Gastrocnemius medialis (tissue), 4 donors: ENCODE measurements at regions not wholly inside any gene's neighbourhood (a gene's known extent, or its start where the extent isn't known, plus 50 kb on each side); places are given as distances from the start of the nearest gene placed in this dataset.

Source experiments
- POLR2A ChIP-seq, 2 donors: fragments of 450-650 bp; IDR thresholded peaks; one replicate each; pipeline ENCODE4 v1.6.1; 2017; ENCODE audit warnings: antibody characterized with exemption in 2 of 2, mild to moderate bottlenecking in 2 of 2, moderate library complexity in 2 of 2
- TF ChIP-seq, protein P1 (sequence below), 5 experiments: fragments of 450-650 bp in 3 of 5; fragments of 200-600 bp in 2 of 5; sonication (generic) in 2 of 5; IDR thresholded peaks in 4 of 5; conservative IDR thresholded peaks in 1 of 5; 1 replicate in 4 of 5; 2 replicates in 1 of 5; pipeline ENCODE4 v1.5.1; 2016 to 2019; ENCODE audit warnings: antibody characterized with exemption in 5 of 5, mild to moderate bottlenecking in 3 of 5, moderate library complexity in 3 of 5

DNA sequence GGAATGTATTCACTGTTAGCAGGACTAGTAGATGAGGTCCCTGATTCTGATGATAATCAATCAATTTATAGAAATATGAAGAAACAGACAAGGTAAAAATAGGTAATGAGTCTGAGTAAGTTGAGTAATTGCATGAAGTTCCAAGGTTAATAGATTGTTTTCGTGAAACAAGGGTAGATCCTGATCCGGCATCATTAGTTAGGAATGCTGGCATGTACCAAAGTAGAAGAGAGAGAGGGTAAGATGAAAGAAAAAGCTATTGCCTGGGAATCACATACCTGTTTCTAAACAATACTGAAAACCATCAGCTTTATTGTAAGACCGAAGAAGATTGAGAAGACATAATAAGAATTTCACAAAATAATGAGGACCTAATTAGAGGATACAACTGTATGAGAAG lies 118.1 kb upstream of the ARPP21 start:
- TF ChIP-seq, protein P1, sequence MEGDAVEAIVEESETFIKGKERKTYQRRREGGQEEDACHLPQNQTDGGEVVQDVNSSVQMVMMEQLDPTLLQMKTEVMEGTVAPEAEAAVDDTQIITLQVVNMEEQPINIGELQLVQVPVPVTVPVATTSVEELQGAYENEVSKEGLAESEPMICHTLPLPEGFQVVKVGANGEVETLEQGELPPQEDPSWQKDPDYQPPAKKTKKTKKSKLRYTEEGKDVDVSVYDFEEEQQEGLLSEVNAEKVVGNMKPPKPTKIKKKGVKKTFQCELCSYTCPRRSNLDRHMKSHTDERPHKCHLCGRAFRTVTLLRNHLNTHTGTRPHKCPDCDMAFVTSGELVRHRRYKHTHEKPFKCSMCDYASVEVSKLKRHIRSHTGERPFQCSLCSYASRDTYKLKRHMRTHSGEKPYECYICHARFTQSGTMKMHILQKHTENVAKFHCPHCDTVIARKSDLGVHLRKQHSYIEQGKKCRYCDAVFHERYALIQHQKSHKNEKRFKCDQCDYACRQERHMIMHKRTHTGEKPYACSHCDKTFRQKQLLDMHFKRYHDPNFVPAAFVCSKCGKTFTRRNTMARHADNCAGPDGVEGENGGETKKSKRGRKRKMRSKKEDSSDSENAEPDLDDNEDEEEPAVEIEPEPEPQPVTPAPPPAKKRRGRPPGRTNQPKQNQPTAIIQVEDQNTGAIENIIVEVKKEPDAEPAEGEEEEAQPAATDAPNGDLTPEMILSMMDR (IDR thresholded peaks at IDR 0.05 in 4 of 5, conservative IDR thresholded peaks at IDR 0.05 in 1 of 5): no peak
- no peak for TF ChIP-seq POLR2A (IDR thresholded peaks at IDR 0.05)
